ENCODE measurements at regions not wholly inside any gene's neighbourhood (a gene's known extent, or its start where the extent isn't known, plus 50 kb on each side); places are given as distances from the start of the nearest gene placed in this dataset.

- H3K36me3 ChIP-seq (ENCODE audit: control insufficient read depth, low read depth, low read length), result no peaks in the 10 kb centered on the region
- H3K9me3 ChIP-seq (ENCODE audit: control insufficient read depth, low read depth, low read length), result no peaks in the 10 kb centered on the region
- H3K9ac ChIP-seq (ENCODE audit: low read length), result no peak overlapping the region
- H3K4me3 ChIP-seq (ENCODE audit: low read length), result no peak overlapping the region
- no peaks in the 10 kb centered on the region for H3K4me1 ChIP-seq (ENCODE audit: control insufficient read depth, low read depth, low read length)
- no peaks in the 10 kb centered on the region for H3K27me3 ChIP-seq (ENCODE audit: control insufficient read depth, insufficient read depth, low read length)
- H3K27ac ChIP-seq (ENCODE audit: low read length), result no peak overlapping the region
These were observed 209.7 kb upstream of the SIX2 start for GRCh38 chr2:45218931-45219339.

- Histone ChIP-seq H3K27ac (ENCODE audit: low read length) (no peak overlapping the region), H3K9me3 (ENCODE audit: control insufficient read depth, low read depth, low read length) (no peaks in the 10 kb centered on the region), H3K4me1 (ENCODE audit: control insufficient read depth, low read depth, low read length) (no peaks in the 10 kb centered on the region), H3K27me3 (ENCODE audit: control insufficient read depth, insufficient read depth, low read length) (no peaks in the 10 kb centered on the region), H3K36me3 (ENCODE audit: control insufficient read depth, low read depth, low read length) (no peaks in the 10 kb centered on the region), H3K9ac (ENCODE audit: low read length) (no peak overlapping the region), H3K4me3 (ENCODE audit: low read length) (no peak overlapping the region)
These were observed 209.0 kb upstream of the SIX2 start for GRCh38 chr2:45218297-45218696.

GRCh38 chr2:45216118-45216517 is 206.9 kb upstream of the SIX2 start:
- H3K27ac ChIP-seq (ENCODE audit: low read length), result no peak overlapping the region
- no peaks in the 10 kb centered on the region for H3K4me1 ChIP-seq (ENCODE audit: control insufficient read depth, low read depth, low read length)
- no peaks in the 10 kb centered on the region for H3K9me3 ChIP-seq (ENCODE audit: control insufficient read depth, low read depth, low read length)

DNA sequence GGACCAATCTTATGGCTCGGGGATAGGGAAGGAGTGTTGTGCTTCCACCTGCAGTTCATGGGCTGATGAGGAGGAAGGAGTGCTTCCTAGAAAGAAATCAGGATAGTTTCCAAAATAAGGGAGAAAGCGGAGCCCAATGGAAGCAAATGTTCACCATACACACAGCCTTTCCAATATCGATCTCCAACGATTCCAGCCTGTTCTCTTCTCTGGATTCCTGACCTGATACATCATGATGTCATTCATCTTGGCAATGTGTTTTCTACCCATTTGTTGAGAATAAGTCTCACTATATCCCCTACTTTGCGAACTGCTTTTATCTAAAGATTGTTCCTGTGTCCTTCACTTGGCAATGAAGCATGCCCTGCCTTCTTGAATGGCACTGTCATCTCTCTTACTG is 205.3 kb upstream of the SIX2 start:
- no peak overlapping the region for H3K4me3 ChIP-seq (ENCODE audit: low read length)
- H3K9me3 ChIP-seq (ENCODE audit: control insufficient read depth, low read depth, low read length), result no peaks in the 10 kb centered on the region
- no peak overlapping the region for H3K9ac ChIP-seq (ENCODE audit: low read length)
- no peaks in the 10 kb centered on the region for H3K36me3 ChIP-seq (ENCODE audit: control insufficient read depth, low read depth, low read length)
- no peaks in the 10 kb centered on the region for H3K4me1 ChIP-seq (ENCODE audit: control insufficient read depth, low read depth, low read length)
- no peak overlapping the region for H3K27ac ChIP-seq (ENCODE audit: low read length)
- H3K27me3 ChIP-seq (ENCODE audit: control insufficient read depth, insufficient read depth, low read length), result no peaks in the 10 kb centered on the region

More at GRCh38 chr2:45216118-45216517, 206.9 kb upstream of the SIX2 start:
- H3K9ac ChIP-seq (ENCODE audit: low read length), result no peak overlapping the region
- H3K27me3 ChIP-seq (ENCODE audit: control insufficient read depth, insufficient read depth, low read length), result no peaks in the 10 kb centered on the region
- no peak overlapping the region for H3K4me3 ChIP-seq (ENCODE audit: low read length)
- H3K36me3 ChIP-seq (ENCODE audit: control insufficient read depth, low read depth, low read length), result no peaks in the 10 kb centered on the region

- no peak overlapping the region for H3K4me3 ChIP-seq (ENCODE audit: low read length)
- no peak overlapping the region for H3K27ac ChIP-seq (ENCODE audit: low read length)
- H3K9ac ChIP-seq (ENCODE audit: low read length), result no peak overlapping the region
- no peaks in the 10 kb centered on the region for H3K9me3 ChIP-seq (ENCODE audit: control insufficient read depth, low read depth, low read length)
- no peaks in the 10 kb centered on the region for H3K36me3 ChIP-seq (ENCODE audit: control insufficient read depth, low read depth, low read length)
- H3K4me1 ChIP-seq (ENCODE audit: control insufficient read depth, low read depth, low read length), result no peaks in the 10 kb centered on the region
- H3K27me3 ChIP-seq (ENCODE audit: control insufficient read depth, insufficient read depth, low read length), result no peaks in the 10 kb centered on the region
These were observed 203.8 kb upstream of the SIX2 start for GRCh38 chr2:45212953-45213635.

DNA sequence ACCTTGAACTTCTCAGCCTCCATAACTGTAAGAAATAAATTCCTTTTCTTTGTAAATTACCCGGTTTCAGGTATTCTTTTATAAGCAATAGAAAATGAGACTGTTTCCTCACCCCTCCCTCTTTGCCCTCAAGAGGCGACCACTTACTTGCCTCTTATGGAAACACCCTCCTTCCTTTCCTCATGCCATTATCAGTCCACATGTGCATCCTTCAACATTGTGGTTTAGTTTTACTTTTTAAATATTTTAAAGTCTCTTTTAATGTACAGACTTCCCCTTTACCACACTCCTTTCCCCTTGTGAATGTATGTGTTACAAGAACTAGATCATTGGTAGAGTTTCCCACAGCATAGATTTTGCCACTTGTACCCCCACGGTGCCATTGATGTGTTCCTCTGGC is 202.4 kb upstream of the SIX2 start:
- H3K9me3 ChIP-seq (ENCODE audit: control insufficient read depth, low read depth, low read length), result no peaks in the 10 kb centered on the region
- no peak overlapping the region for H3K9ac ChIP-seq (ENCODE audit: low read length)
- no peaks in the 10 kb centered on the region for H3K4me1 ChIP-seq (ENCODE audit: control insufficient read depth, low read depth, low read length)
- H3K27me3 ChIP-seq (ENCODE audit: control insufficient read depth, insufficient read depth, low read length), result no peaks in the 10 kb centered on the region
- H3K27ac ChIP-seq (ENCODE audit: low read length), result no peak overlapping the region
- H3K36me3 ChIP-seq (ENCODE audit: control insufficient read depth, low read depth, low read length), result no peaks in the 10 kb centered on the region
- no peak overlapping the region for H3K4me3 ChIP-seq (ENCODE audit: low read length)

DNA sequence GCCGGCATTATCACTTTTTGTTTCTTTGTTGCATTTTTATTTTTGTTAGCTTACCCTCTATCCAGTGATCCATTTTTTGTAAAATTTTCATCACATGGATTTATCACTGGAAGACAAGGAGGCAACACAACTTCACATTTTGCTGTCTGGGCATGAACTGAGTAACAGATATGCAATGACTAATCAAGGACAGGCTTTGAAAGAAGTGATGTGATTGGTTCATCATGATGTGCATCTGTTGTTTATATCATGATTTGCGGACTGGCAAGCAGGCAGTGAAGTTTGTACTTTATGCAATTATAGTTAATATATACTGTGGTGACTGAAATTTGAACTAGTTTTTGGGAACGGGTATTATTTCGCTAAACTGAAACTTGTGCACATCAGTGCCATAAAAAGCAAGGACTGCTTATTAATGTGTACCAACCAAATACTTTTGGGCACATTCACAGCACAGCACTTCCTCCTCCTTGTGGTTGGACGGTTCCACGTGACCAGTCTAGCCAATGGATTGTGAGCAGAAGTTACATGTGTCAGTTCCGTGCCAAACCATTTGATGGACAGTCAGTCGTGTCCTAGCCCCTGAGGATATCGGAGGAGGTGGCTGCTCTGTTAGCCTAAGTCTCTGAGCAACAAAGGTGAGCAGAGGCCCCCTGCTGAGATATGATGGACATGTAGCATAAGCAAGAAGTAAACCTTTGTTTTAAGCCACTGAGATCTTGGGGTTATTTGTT is 201.4 kb upstream of the SIX2 start:
- H3K4me1 ChIP-seq (ENCODE audit: control insufficient read depth, low read depth, low read length), result no peaks in the 10 kb centered on the region

GRCh38 chr2:45209875-45210274 is 200.6 kb upstream of the SIX2 start:
- Histone ChIP-seq H3K27me3 (ENCODE audit: control insufficient read depth, insufficient read depth, low read length) (no peaks in the 10 kb centered on the region), H3K4me1 (ENCODE audit: control insufficient read depth, low read depth, low read length) (no peaks in the 10 kb centered on the region), H3K9me3 (ENCODE audit: control insufficient read depth, low read depth, low read length) (no peaks in the 10 kb centered on the region), H3K27ac (ENCODE audit: low read length) (no peak overlapping the region), H3K9ac (ENCODE audit: low read length) (no peak overlapping the region), H3K36me3 (ENCODE audit: control insufficient read depth, low read depth, low read length) (no peaks in the 10 kb centered on the region), H3K4me3 (ENCODE audit: low read length) (no peak overlapping the region)

More for the DNA sequence above, 201.4 kb upstream of the SIX2 start:
- no peaks in the 10 kb centered on the region for H3K27me3 ChIP-seq (ENCODE audit: control insufficient read depth, insufficient read depth, low read length)
- no peak overlapping the region for H3K4me3 ChIP-seq (ENCODE audit: low read length)
- no peaks in the 10 kb centered on the region for H3K9me3 ChIP-seq (ENCODE audit: control insufficient read depth, low read depth, low read length)
- no peak overlapping the region for H3K9ac ChIP-seq (ENCODE audit: low read length)
- H3K36me3 ChIP-seq (ENCODE audit: control insufficient read depth, low read depth, low read length), result no peaks in the 10 kb centered on the region
- H3K27ac ChIP-seq (ENCODE audit: low read length), result no peak overlapping the region

DNA sequence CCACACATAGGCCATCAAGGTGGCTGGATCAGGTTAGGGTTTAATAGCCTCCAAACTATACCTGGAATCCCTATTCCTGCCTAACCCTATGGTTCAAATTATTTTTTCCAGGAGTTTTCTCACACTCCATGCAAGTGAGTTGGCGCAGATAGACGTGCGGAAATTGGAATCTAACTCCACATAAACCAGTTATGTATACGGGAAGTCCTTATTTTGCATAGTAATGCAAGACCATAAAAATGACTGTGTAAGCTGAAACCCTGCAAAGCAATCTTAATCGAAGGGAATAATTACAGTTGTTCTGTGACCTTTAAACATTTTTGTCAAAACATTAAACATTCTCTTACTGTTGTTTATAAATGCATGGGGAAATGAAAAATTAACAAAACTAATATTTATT is 200.1 kb upstream of the SIX2 start:
- H3K4me1 ChIP-seq (ENCODE audit: control insufficient read depth, low read depth, low read length), result no peaks in the 10 kb centered on the region
- no peak overlapping the region for H3K27ac ChIP-seq (ENCODE audit: low read length)
- H3K9ac ChIP-seq (ENCODE audit: low read length), result no peak overlapping the region
- no peak overlapping the region for H3K4me3 ChIP-seq (ENCODE audit: low read length)
- no peaks in the 10 kb centered on the region for H3K36me3 ChIP-seq (ENCODE audit: control insufficient read depth, low read depth, low read length)
- no peaks in the 10 kb centered on the region for H3K27me3 ChIP-seq (ENCODE audit: control insufficient read depth, insufficient read depth, low read length)
- no peaks in the 10 kb centered on the region for H3K9me3 ChIP-seq (ENCODE audit: control insufficient read depth, low read depth, low read length)

DNA sequence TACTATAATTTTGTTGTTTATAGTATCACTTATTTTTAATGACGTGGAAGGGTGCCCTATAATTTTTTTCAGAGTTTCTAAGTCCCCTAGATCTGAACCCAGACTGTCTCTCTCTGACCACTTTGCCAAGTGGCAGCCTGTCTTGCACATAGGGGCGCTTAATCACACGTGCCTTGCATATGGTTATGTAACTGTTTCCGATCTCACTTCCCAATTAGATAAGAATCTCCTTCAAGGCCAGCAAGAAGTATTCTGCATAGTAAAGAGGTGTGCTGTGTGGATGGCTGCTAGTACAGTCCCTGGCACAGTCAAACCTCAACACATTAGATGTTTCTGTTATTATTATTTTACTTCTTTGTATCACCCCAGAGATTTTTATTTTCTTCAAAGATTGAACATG is 197.8 kb upstream of the SIX2 start:
- Histone ChIP-seq H3K27ac (ENCODE audit: low read length) (no peak overlapping the region), H3K9me3 (ENCODE audit: control insufficient read depth, low read depth, low read length) (no peaks in the 10 kb centered on the region), H3K4me3 (ENCODE audit: low read length) (no peak overlapping the region)

GRCh38 chr2:45205985-45206384 is 196.7 kb upstream of the SIX2 start:
- no peak overlapping the region for H3K9ac ChIP-seq (ENCODE audit: low read length)
- no peak overlapping the region for H3K27ac ChIP-seq (ENCODE audit: low read length)
- no peaks in the 10 kb centered on the region for H3K27me3 ChIP-seq (ENCODE audit: control insufficient read depth, insufficient read depth, low read length)
- no peak overlapping the region for H3K4me3 ChIP-seq (ENCODE audit: low read length)
- H3K9me3 ChIP-seq (ENCODE audit: control insufficient read depth, low read depth, low read length), result no peaks in the 10 kb centered on the region
- H3K36me3 ChIP-seq (ENCODE audit: control insufficient read depth, low read depth, low read length), result no peaks in the 10 kb centered on the region
- no peaks in the 10 kb centered on the region for H3K4me1 ChIP-seq (ENCODE audit: control insufficient read depth, low read depth, low read length)

More for the DNA sequence above, 197.8 kb upstream of the SIX2 start:
- Histone ChIP-seq H3K27me3 (ENCODE audit: control insufficient read depth, insufficient read depth, low read length) (no peaks in the 10 kb centered on the region), H3K4me1 (ENCODE audit: control insufficient read depth, low read depth, low read length) (no peaks in the 10 kb centered on the region), H3K9ac (ENCODE audit: low read length) (no peak overlapping the region), H3K36me3 (ENCODE audit: control insufficient read depth, low read depth, low read length) (no peaks in the 10 kb centered on the region)

GRCh38 chr2:45205480-45205879 is 196.2 kb upstream of the SIX2 start:
- Histone ChIP-seq H3K9ac (ENCODE audit: low read length) (no peak overlapping the region), H3K27me3 (ENCODE audit: control insufficient read depth, insufficient read depth, low read length) (no peaks in the 10 kb centered on the region), H3K9me3 (ENCODE audit: control insufficient read depth, low read depth, low read length) (no peaks in the 10 kb centered on the region), H3K4me1 (ENCODE audit: control insufficient read depth, low read depth, low read length) (no peaks in the 10 kb centered on the region), H3K4me3 (ENCODE audit: low read length) (no peak overlapping the region), H3K36me3 (ENCODE audit: control insufficient read depth, low read depth, low read length) (no peaks in the 10 kb centered on the region), H3K27ac (ENCODE audit: low read length) (no peak overlapping the region)
